OCI-LY7 (cell line): ENCODE measurements at regions not wholly inside any gene's neighbourhood (a gene's known extent, or its start where the extent isn't known, plus 50 kb on each side); places are given as distances from the start of the nearest gene placed in this dataset.

Experiments used
- CTCF ChIP-seq: fragments of 200-600 bp; sonication (generic); conservative IDR thresholded peaks from 2 replicates; pipeline ENCODE4 v1.5.1; 2014; ENCODE audit warnings: mild to moderate bottlenecking, antibody characterized with exemption, low read length, moderate library complexity, mixed read lengths
- EZH2phosphoT487 ChIP-seq: fragments of 200-600 bp; sonication (generic); IDR thresholded peaks from 2 replicates; pipeline ENCODE4 v1.6.1; 2018; ENCODE audit warnings: low read depth, borderline replicate concordance, mild to moderate bottlenecking, mixed run types, antibody characterized with exemption, low read length, moderate library complexity, mixed read lengths

GRCh38 chr2:103208916-103209315, 447.1 kb downstream of the TMEM182 start:
- no peak for TF ChIP-seq CTCF
- TF ChIP-seq EZH2phosphoT487: no peak
